ENCODE measurements at regions not wholly inside any gene's neighbourhood (a gene's known extent, or its start where the extent isn't known, plus 50 kb on each side); places are given as distances from the start of the nearest gene placed in this dataset.
A peak's percentile ranks its signal among the peaks of the same experiment; 100 is the strongest.
"Not testable (repeated sequence)": the region's sequence is repeated elsewhere in the genome, so short reads cannot be mapped to it uniquely, and the experiment has no call there.

GRCh38 chr3:33957176-33957575 lies 158.7 kb downstream of the PDCD6IP start:
- DNase-seq: no peak

GRCh38 chr3:33958661-33959060 lies 160.2 kb downstream of the PDCD6IP start:
- DNase-seq: no peak

- DNase-seq: no peak
Measured at GRCh38 chr3:33962396-33962795, 164.0 kb downstream of the PDCD6IP start.

GRCh38 chr3:33970180-33970579 lies 171.8 kb downstream of the PDCD6IP start:
- DNase-seq: not testable (repeated sequence)

- DNase-seq: no peak
Measured at GRCh38 chr3:33971055-33971454, 172.6 kb downstream of the PDCD6IP start.

- DNase-seq: no peak
Measured at GRCh38 chr3:33975463-33975862, 177.0 kb downstream of the PDCD6IP start.

- DNase-seq: no peak
Measured at GRCh38 chr3:33977227-33977626, 178.8 kb downstream of the PDCD6IP start.

GRCh38 chr3:33980252-33980651 lies 181.8 kb downstream of the PDCD6IP start:
- DNase-seq: peak; percentile 57

- no peak for DNase-seq
Measured at GRCh38 chr3:33982269-33982798, 183.9 kb downstream of the PDCD6IP start.

- DNase-seq: not testable (repeated sequence)
Measured at GRCh38 chr3:33982949-33983348, 184.5 kb downstream of the PDCD6IP start.

- DNase-seq: no peak
Measured at GRCh38 chr3:33989229-33989628, 190.8 kb downstream of the PDCD6IP start.

- DNase-seq: no peak
Measured at GRCh38 chr3:33991673-33992072, 193.2 kb downstream of the PDCD6IP start.

GRCh38 chr3:33993631-33994030 lies 195.2 kb downstream of the PDCD6IP start:
- no peak for DNase-seq

GRCh38 chr3:33994568-33994967 lies 196.1 kb downstream of the PDCD6IP start:
- no peak for DNase-seq

GRCh38 chr3:34000301-34000700 lies 201.9 kb downstream of the PDCD6IP start:
- DNase-seq: no peak

GRCh38 chr3:34001022-34001421 lies 202.6 kb downstream of the PDCD6IP start:
- no peak for DNase-seq

GRCh38 chr3:34001990-34002389 lies 203.6 kb downstream of the PDCD6IP start:
- DNase-seq: no peak

GRCh38 chr3:34002569-34003100 lies 204.2 kb downstream of the PDCD6IP start:
- DNase-seq: no peak

- DNase-seq: no peak
Measured at GRCh38 chr3:34005886-34006285, 207.5 kb downstream of the PDCD6IP start.

GRCh38 chr3:34008191-34008590 lies 209.8 kb downstream of the PDCD6IP start:
- DNase-seq: no peak

GRCh38 chr3:34008836-34009809 lies 210.7 kb downstream of the PDCD6IP start:
- peak; percentile 27 for DNase-seq

- DNase-seq: peak; percentile 23
Measured at GRCh38 chr3:34011171-34012101, 213.0 kb downstream of the PDCD6IP start.

- peak; percentile 69 for DNase-seq
Measured at GRCh38 chr3:34012102-34012461, 213.7 kb downstream of the PDCD6IP start.

Measured in DMS53 (cell line).